K562 (cell line): ENCODE measurements at regions not wholly inside any gene's neighbourhood (a gene's known extent, or its start where the extent isn't known, plus 50 kb on each side); places are given as distances from the start of the nearest gene placed in this dataset.

Experiments
- ATAC-seq: fragments of 200-7000 bp; cut with Tn5 transposase; 3 replicates; pipeline ENCODE4 v1.9.1; 2020; ENCODE audit warnings: moderate library complexity
- BruUV-seq: library from RNA; stranded (reverse); fragments of 400-500 nt; replicated peaks from 2 replicates; lab custom pipeline; 2021; lab: Mats Ljungman, UMichigan
- CTCF ChIA-PET: fragments of 300-600 bp; formaldehyde crosslinking; extraction: SDS; loops from one replicate; lab custom pipeline; 2021; ENCODE audit warnings: low intra/inter-chr PET ratio; lab: Yijun Ruan, JAX
- POLR2A ChIA-PET: fragments of 300-600, 350-650 bp; sonication (Branson Sonifier 250); formaldehyde crosslinking; extraction: SDS; loops from one replicate; lab custom pipeline; 2021; ENCODE audit warnings: antibody characterized with exemption, inconsistent platforms; lab: Yijun Ruan, JAX
- DNase-seq, 4 experiments: peaks; one replicate each; pipeline versions ENCODE4 v3.0.0 to v3.0.0-alpha.2; 2011 to 2018; ENCODE audit warnings: low spot score in 3 of 4, mixed read lengths in 3 of 4; ENCODE audit errors: extremely low read depth in 1 of 4
- FAIRE-seq: peaks from 2 replicates; lab custom pipeline; 2011; peaks lifted over from hg19 to GRCh38; lab: Jason Lieb, UNC
- H2AFZ ChIP-seq: 2 replicates; pipeline ENCODE4 v1.6.0; 2011; ENCODE audit warnings: low read depth, low read length, control low read depth, inconsistent platforms
- H3K27ac ChIP-seq: fragments of 200-600 bp; 3 replicates; pipeline ENCODE4 v1.8.0; 2011; ENCODE audit warnings: low read depth, mild to moderate bottlenecking, control low read depth, inconsistent platforms, low read length, moderate library complexity, mixed read lengths; ENCODE audit errors: extremely low read depth
- H3K27me3 ChIP-seq, 2 experiments: fragments of 300-600 bp in 1 of 2; 2 replicates in 1 of 2; 3 replicates in 1 of 2; pipeline versions ENCODE4 v1.6.0 to v1.8.0; 2011; ENCODE audit warnings: inconsistent platforms in 2 of 2, low read length in 2 of 2, mild to moderate bottlenecking in 1 of 2, mixed read lengths in 1 of 2, moderate library complexity in 1 of 2; ENCODE audit not compliant: control insufficient read depth in 2 of 2, insufficient read depth in 2 of 2
- H3K36me3 ChIP-seq: fragments of 300-600 bp; 3 replicates; pipeline ENCODE4 v1.8.0; 2011; ENCODE audit warnings: mild to moderate bottlenecking, low read length, inconsistent platforms; ENCODE audit not compliant: control insufficient read depth, insufficient read depth
- H3K4me1 ChIP-seq, 2 experiments: fragments of 200-600 bp in 1 of 2; replicated peaks in 1 of 2; 2 replicates in 1 of 2; 3 replicates in 1 of 2; pipeline versions ENCODE4 v1.5.1 to v1.8.0; 2011; ENCODE audit warnings: inconsistent platforms in 2 of 2, low read length in 2 of 2, mild to moderate bottlenecking in 1 of 2, mixed read lengths in 1 of 2, moderate library complexity in 1 of 2; ENCODE audit not compliant: control insufficient read depth in 2 of 2, insufficient read depth in 2 of 2
- H3K4me2 ChIP-seq: 2 replicates; pipeline ENCODE4 v1.6.1; 2011; ENCODE audit warnings: low read length, control low read depth, inconsistent platforms, mixed read lengths; ENCODE audit not compliant: insufficient read depth
- H3K4me3 ChIP-seq: fragments of 200-600 bp; sonication (generic), shearing (Covaris generic); 2 replicates; pipeline ENCODE4 v1.5.1; 2016; ENCODE audit warnings: control low read depth, inconsistent platforms
- H3K79me2 ChIP-seq: fragments of 200-600 bp; 3 replicates; pipeline ENCODE4 v1.8.0; 2011; ENCODE audit warnings: low read length, inconsistent platforms; ENCODE audit not compliant: control insufficient read depth, insufficient read depth
- H3K9ac ChIP-seq, 2 experiments: 2 replicates each; pipeline versions ENCODE4 v1.6.0 to v1.6.1; 2011; ENCODE audit warnings: low read depth in 2 of 2, low read length in 2 of 2, control low read depth in 1 of 2, inconsistent platforms in 1 of 2, mild to moderate bottlenecking in 1 of 2, mixed read lengths in 1 of 2; ENCODE audit not compliant: insufficient read depth in 1 of 2
- H3K9me1 ChIP-seq: one replicate; pipeline ENCODE4 v1.6.0; 2011; ENCODE audit warnings: inconsistent platforms, mild to moderate bottlenecking, low read length, moderate library complexity; ENCODE audit not compliant: control insufficient read depth, insufficient read depth
- H3K9me3 ChIP-seq: replicated peaks from 2 replicates; pipeline ENCODE4 v1.5.1; 2011; ENCODE audit warnings: low read depth, low read length, inconsistent platforms; ENCODE audit not compliant: control insufficient read depth, insufficient read depth
- H4K20me1 ChIP-seq: replicated peaks from 2 replicates; pipeline ENCODE4 v1.6.1; 2011; ENCODE audit warnings: low read length, inconsistent platforms, mixed read lengths; ENCODE audit not compliant: control insufficient read depth, insufficient read depth
- CBFA2T2 ChIP-seq: fragments of 450-650 bp; conservative IDR thresholded peaks from 2 replicates; pipeline ENCODE4 v1.6.1; 2017; ENCODE audit warnings: mild to moderate bottlenecking
- CBX1 ChIP-seq: sonication (generic); IDR thresholded peaks from 2 replicates; pipeline ENCODE4 v1.6.1; 2016; ENCODE audit warnings: antibody characterized with exemption, low read depth, mild to moderate bottlenecking
- RBM25 ChIP-seq: fragments of 200-400 bp; formaldehyde crosslinking; IDR thresholded peaks from 2 replicates; pipeline ENCODE4 v1.6.1; 2018; ENCODE audit warnings: low read length, low read depth, moderate library complexity; ENCODE audit not compliant: severe bottlenecking
- SRF ChIP-seq, 2 experiments: fragments of 250-450, 450-650 bp in 1 of 2; sonication (Bioruptor Pico) in 1 of 2; sonication (generic) in 1 of 2; formaldehyde crosslinking; IDR thresholded peaks; 2 replicates each; pipeline versions ENCODE4 v1.5.0 to v1.5.1; 2020 to 2022; ENCODE audit warnings: mild to moderate bottlenecking in 1 of 2, missing genetic modification reagents in 1 of 2
- WGBS: fragments of 100-300 bp; shearing (Covaris generic); methylation state at CpG from one replicate; pipeline ENCODE4 v1.1.6; 2016; ENCODE audit warnings: low coverage, mixed read lengths; ENCODE audit not compliant: insufficient coverage; ENCODE audit errors: missing lambda C conversion rate; 5-methylcytosine and 5-hydroxymethylcytosine counted together
- in situ Hi-C: fragments of 300-500 bp; cut with MboI; formaldehyde crosslinking; loops from 4 replicates; pipeline ENCODE4 v1.15.0; 2018; ENCODE audit warnings: inconsistent platforms, mixed read lengths
- intact Hi-C: fragments of 100-400 bp; cut with micrococcal nuclease; formaldehyde crosslinking; loops from 2 replicates; pipeline ENCODE4 v1.14.2; 2022

DNA sequence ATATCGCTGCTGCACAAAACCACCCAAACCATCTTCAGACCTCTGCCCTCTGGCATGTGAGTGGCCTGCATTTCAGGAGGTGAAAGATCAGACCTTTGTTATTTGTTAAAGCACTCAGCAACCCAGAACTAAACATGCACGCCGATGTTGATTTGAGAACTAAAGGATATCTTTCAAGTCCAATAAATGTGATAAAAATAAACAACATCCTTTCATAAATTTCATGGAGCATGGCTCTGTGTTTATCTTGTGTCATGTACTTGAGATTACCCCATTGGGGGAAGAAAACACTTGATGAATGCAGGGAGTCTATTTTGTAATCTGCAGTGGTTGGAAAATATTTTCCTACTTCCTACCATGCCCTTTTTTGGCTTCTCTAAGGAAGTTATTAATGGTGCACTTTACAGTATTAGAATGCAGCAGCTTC is 70.8 kb upstream of the GATA6 start:
- Histone ChIP-seq H3K4me1 (peaks cover 7 to 27% of the 10 kb centered on the region in 2 experiments; a peak in 4 of 5 replicates), H3K79me2 (no peaks in the 10 kb centered on the region), H3K4me2 (no peak overlapping the region), H3K36me3 (no peaks in the 10 kb centered on the region), H3K9me3 (no peaks in the 10 kb centered on the region), H2AFZ (no peak overlapping the region), H4K20me1 (peaks cover 7% of the 10 kb centered on the region), H3K9me1 (no peaks in the 10 kb centered on the region), H3K27ac (no peak overlapping the region), H3K9ac (no peak overlapping the region), H3K27me3 (peaks cover 2 to 16% of the 10 kb centered on the region in 2 experiments; a peak in 3 of 5 replicates), H3K4me3 (no peak overlapping the region)
- intact Hi-C loops: loop anchor here (10.0 kb wide), 1 partner anchor 84 kb away; no protein-coding TSS in a partner anchor
- POLR2A ChIA-PET: interaction anchor here (1.4 kb wide), 1 partner anchor 10 kb away, joined by 3 read pairs; no protein-coding TSS in a partner anchor
- CTCF ChIA-PET: no interaction called here
- ATAC-seq (no peak), FAIRE-seq (no peak), DNase-seq (no peak)
- no TSS peak for BruUV-seq
- in situ Hi-C loops: no loop called here
- no peak for TF ChIP-seq CBX1
- TF ChIP-seq SRF (CRISPR knock-in tag; IDR thresholded peaks at IDR 0.05): peak in 1 of 2 experiments; percentile 53; a peak in 1 of 4 replicates
- 2% methylated on average over 3 of the region's 3 CpGs for WGBS

DNA sequence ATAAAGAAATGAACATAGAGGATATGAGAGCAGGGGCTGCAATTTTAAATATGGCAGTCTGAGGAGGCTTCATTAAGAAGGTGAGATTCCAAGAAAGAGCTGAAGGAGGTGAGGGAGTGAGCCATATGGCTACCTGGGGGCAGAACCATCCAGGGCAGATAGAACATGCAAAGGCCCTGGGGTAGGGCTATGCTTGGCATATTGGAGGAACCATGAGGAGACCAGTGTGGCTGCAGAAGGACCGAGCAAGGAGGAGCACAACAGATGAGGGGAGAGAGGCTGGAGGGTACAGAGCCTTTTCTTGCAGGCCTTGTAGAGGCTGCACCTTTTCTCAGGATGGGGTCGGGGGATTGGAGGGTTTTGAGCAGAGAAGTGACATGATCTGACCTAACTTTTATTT is 69.5 kb upstream of the GATA6 start:
- Histone ChIP-seq H3K27me3 (peaks cover 2 to 16% of the 10 kb centered on the region in 2 experiments; a peak in 3 of 5 replicates), H3K9me1 (no peaks in the 10 kb centered on the region), H3K79me2 (no peaks in the 10 kb centered on the region), H3K4me2 (no peak overlapping the region), H4K20me1 (no peaks in the 10 kb centered on the region), H3K36me3 (no peaks in the 10 kb centered on the region), H3K27ac (no peak overlapping the region), H2AFZ (no peak overlapping the region), H3K4me1 (peaks cover 0 to 19% of the 10 kb centered on the region in 2 experiments; a peak in 3 of 5 replicates), H3K9me3 (no peaks in the 10 kb centered on the region), H3K4me3 (no peak overlapping the region), H3K9ac (no peak overlapping the region)
- CTCF ChIA-PET: no interaction called here
- no TSS peak for BruUV-seq
- TF ChIP-seq RBM25: peak; percentile 25
- no peak for TF ChIP-seq CBFA2T2
- in situ Hi-C loops: no loop called here
- FAIRE-seq: no peak
- ATAC-seq: no peak
- POLR2A ChIA-PET: no interaction called here
- no peak for DNase-seq
- intact Hi-C loops: loop anchor here (10.0 kb wide), 1 partner anchor 85 kb away; no protein-coding TSS in a partner anchor
- WGBS: 21% methylated on average over 2 of the region's 2 CpGs
